ENCODE measurements at regions not wholly inside any gene's neighbourhood (a gene's known extent, or its start where the extent isn't known, plus 50 kb on each side); places are given as distances from the start of the nearest gene placed in this dataset.

GRCh38 chr10:4675808-4676207 is 150.2 kb upstream of the AKR1E2 start:
- TF ChIP-seq YY1 (IDR thresholded peaks at IDR 0.05) (no peak), RAD21 (IDR thresholded peaks at IDR 0.05) (no peak), ATF3 (IDR thresholded peaks at IDR 0.05) (no peak), MAX (IDR thresholded peaks at IDR 0.05) (no peak), CTCF (IDR thresholded peaks at IDR 0.05; ENCODE audit: low read depth, low read length, missing input control) (no peak), NR2F2 (IDR thresholded peaks at IDR 0.05) (no peak), REST (IDR thresholded peaks at IDR 0.05) (no peak), JUND (IDR thresholded peaks at IDR 0.05) (no peak), TAF1 (conservative IDR thresholded peaks at IDR 0.05) (no peak), FOXA1 (IDR thresholded peaks at IDR 0.05) (no peak), ZBTB33 (IDR thresholded peaks at IDR 0.05) (no peak), SP1 (IDR thresholded peaks at IDR 0.05) (no peak), EGR1 (IDR thresholded peaks at IDR 0.05; ENCODE audit: low read depth in 2 of 2) (no peak), GABPA (IDR thresholded peaks at IDR 0.05 in 1 of 2, conservative IDR thresholded peaks at IDR 0.05 in 1 of 2) (no peak)

Measured in liver (tissue), 3 donors.